ENCODE measurements at regions not wholly inside any gene's neighbourhood (a gene's known extent, or its start where the extent isn't known, plus 50 kb on each side); places are given as distances from the start of the nearest gene placed in this dataset.

- TF ChIP-seq ZBTB26 (CRISPR knock-in tag; IDR thresholded peaks at IDR 0.05) = no peak
- TF ChIP-seq MAFG (tag; conservative IDR thresholded peaks at IDR 0.05) = peak; percentile 81
- no peak for TF ChIP-seq KAT8 (IDR thresholded peaks at IDR 0.05; ENCODE audit: low read depth)
- no peak for TF ChIP-seq ZNF324 (CRISPR knock-in tag; IDR thresholded peaks at IDR 0.05)
- peak; percentile 59 for TF ChIP-seq L3MBTL2 (IDR thresholded peaks at IDR 0.05)
- TF ChIP-seq C11orf30 (IDR thresholded peaks at IDR 0.05; ENCODE audit: low read depth) = peak; percentile 93
- peak; percentile 29; the same call in 1 of the 2 replicates for TF ChIP-seq CTBP1 (IDR thresholded peaks at IDR 0.05; ENCODE audit: borderline replicate concordance)
- peak; percentile 9 for TF ChIP-seq ZNF146 (CRISPR knock-in tag; IDR thresholded peaks at IDR 0.05; ENCODE audit: unreplicated experiment)
Measured at GRCh38 chr9:134215699-134216448, 51.5 kb upstream of the RNU6ATAC start (continued).

DNA sequence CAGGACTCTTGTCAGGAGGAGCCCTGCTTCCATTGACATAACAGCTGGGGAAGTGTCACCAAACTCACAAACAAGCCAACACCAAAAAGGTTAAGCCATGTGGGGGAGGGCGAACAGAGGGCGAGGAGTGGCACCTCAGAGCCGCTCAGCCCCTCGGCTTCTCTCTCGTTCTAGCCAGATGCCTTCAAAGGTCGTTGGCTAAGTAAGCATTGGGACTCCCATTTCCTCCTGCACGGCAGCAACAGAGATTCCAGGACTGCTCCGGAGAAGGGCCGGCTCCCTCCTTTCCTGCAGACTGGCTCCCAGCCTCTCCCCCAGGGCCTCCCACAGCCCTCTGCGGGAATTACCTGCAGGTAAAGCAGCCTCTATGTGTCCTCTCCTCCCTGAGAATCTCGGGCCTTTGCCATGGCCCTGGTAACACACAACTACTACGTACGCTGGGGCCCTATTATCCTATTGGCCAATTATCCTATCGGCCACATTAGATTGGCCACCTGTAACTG lies 52.1 kb upstream of the RNU6ATAC start:
- Histone ChIP-seq H3K4me3 (no peak overlapping the region), H3K9me3 (replicated peaks; ENCODE audit: control insufficient read depth, insufficient read depth, low read depth, low read length) (no peaks in the 10 kb centered on the region), H4K20me1 (replicated peaks; ENCODE audit: control insufficient read depth, insufficient read depth, low read length) (no peaks in the 10 kb centered on the region), H3K4me1 (replicated peaks in 1 of 2; ENCODE audit: control insufficient read depth in 2 of 2, insufficient read depth in 2 of 2, low read length in 2 of 2) (peaks cover 10 to 30% of the 10 kb centered on the region in 2 experiments; a peak in 4 of 5 replicates), H3K9ac (ENCODE audit: insufficient read depth in 1 of 2, low read depth in 2 of 2, low read length in 2 of 2) (peak overlapping the region in 1 of 2 experiments; percentile 50; a peak in 1 of 4 replicates), H2AFZ (ENCODE audit: low read depth, low read length) (peak overlapping the region; percentile 44; the same call in 1 of the 2 replicates), H3K4me2 (ENCODE audit: insufficient read depth, low read length) (no peak overlapping the region), H3K36me3 (ENCODE audit: control insufficient read depth, insufficient read depth, low read length) (no peaks in the 10 kb centered on the region), H3K9me1 (ENCODE audit: control insufficient read depth, insufficient read depth, low read length) (no peaks in the 10 kb centered on the region), H3K27me3 (ENCODE audit: control insufficient read depth in 2 of 2, insufficient read depth in 2 of 2, low read length in 2 of 2) (peaks cover 14 to 49% of the 10 kb centered on the region in 2 experiments; a peak in 4 of 5 replicates), H3K79me2 (ENCODE audit: control insufficient read depth, insufficient read depth, low read length) (no peaks in the 10 kb centered on the region), H3K27ac (ENCODE audit: extremely low read depth, low read depth, low read length) (no peak overlapping the region)
- FAIRE-seq (no peak), ATAC-seq (no peak), DNase-seq (ENCODE audit: extremely low read depth in 1 of 4, low spot score in 3 of 4) (no peak)
- POLR2A ChIA-PET = interaction anchor here (0.8 to 1.1 kb wide), 2 partner anchors 10 to 284 kb away, joined by 3 to 6 read pairs; no protein-coding TSS in a partner anchor
- intact Hi-C loops (cut with micrococcal nuclease) (no loop called here), in situ Hi-C loops (cut with MboI) (no loop called here)
- no TSS peak for BruUV-seq (replicated peaks)
- 50% methylated on average over 12 of the region's 14 CpGs for WGBS (ENCODE audit: insufficient coverage, low coverage, missing lambda C conversion rate)
- CTCF ChIA-PET (ENCODE audit: low intra/inter-chr PET ratio) = interaction anchor here (2.1 kb wide), 1 partner anchor 45 kb away, joined by 13 read pairs; no protein-coding TSS in a partner anchor
- no peak for TF ChIP-seq ZZZ3 (IDR thresholded peaks at IDR 0.05)
- TF ChIP-seq ZBTB26 (CRISPR knock-in tag; IDR thresholded peaks at IDR 0.05) = no peak
- no peak for TF ChIP-seq NFE2 (IDR thresholded peaks at IDR 0.05; ENCODE audit: low read depth)
- TF ChIP-seq RUNX1 (IDR thresholded peaks at IDR 0.05; ENCODE audit: low read depth) = no peak
- TF ChIP-seq MYBL2 (IDR thresholded peaks at IDR 0.05; ENCODE audit: low read depth) = no peak
- TF ChIP-seq MYBL2 (CRISPR knock-in tag; IDR thresholded peaks at IDR 0.05; ENCODE audit: borderline replicate concordance) = no peak
- TF ChIP-seq, protein P1, sequence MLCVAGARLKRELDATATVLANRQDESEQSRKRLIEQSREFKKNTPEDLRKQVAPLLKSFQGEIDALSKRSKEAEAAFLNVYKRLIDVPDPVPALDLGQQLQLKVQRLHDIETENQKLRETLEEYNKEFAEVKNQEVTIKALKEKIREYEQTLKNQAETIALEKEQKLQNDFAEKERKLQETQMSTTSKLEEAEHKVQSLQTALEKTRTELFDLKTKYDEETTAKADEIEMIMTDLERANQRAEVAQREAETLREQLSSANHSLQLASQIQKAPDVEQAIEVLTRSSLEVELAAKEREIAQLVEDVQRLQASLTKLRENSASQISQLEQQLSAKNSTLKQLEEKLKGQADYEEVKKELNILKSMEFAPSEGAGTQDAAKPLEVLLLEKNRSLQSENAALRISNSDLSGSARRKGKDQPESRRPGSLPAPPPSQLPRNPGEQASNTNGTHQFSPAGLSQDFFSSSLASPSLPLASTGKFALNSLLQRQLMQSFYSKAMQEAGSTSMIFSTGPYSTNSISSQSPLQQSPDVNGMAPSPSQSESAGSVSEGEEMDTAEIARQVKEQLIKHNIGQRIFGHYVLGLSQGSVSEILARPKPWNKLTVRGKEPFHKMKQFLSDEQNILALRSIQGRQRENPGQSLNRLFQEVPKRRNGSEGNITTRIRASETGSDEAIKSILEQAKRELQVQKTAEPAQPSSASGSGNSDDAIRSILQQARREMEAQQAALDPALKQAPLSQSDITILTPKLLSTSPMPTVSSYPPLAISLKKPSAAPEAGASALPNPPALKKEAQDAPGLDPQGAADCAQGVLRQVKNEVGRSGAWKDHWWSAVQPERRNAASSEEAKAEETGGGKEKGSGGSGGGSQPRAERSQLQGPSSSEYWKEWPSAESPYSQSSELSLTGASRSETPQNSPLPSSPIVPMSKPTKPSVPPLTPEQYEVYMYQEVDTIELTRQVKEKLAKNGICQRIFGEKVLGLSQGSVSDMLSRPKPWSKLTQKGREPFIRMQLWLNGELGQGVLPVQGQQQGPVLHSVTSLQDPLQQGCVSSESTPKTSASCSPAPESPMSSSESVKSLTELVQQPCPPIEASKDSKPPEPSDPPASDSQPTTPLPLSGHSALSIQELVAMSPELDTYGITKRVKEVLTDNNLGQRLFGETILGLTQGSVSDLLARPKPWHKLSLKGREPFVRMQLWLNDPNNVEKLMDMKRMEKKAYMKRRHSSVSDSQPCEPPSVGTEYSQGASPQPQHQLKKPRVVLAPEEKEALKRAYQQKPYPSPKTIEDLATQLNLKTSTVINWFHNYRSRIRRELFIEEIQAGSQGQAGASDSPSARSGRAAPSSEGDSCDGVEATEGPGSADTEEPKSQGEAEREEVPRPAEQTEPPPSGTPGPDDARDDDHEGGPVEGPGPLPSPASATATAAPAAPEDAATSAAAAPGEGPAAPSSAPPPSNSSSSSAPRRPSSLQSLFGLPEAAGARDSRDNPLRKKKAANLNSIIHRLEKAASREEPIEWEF (CRISPR knock-in tag; IDR thresholded peaks at IDR 0.05) = no peak
